Liver (tissue), 8 donors: ENCODE measurements at regions not wholly inside any gene's neighbourhood (a gene's known extent, or its start where the extent isn't known, plus 50 kb on each side); places are given as distances from the start of the nearest gene placed in this dataset.

Experiments
- DNase-seq: peaks from one replicate; pipeline ENCODE4 v3.0.0-alpha.2; 2017; ENCODE audit warnings: low spot score
- H3K27ac ChIP-seq, 2 donors: one replicate each; pipeline ENCODE4 v1.7.0; 2013; ENCODE audit warnings: inconsistent platforms in 2 of 2, low read length in 2 of 2, control low read depth in 1 of 2, low read depth in 1 of 2, mild to moderate bottlenecking in 1 of 2
- H3K27me3 ChIP-seq, 4 donors: one replicate each; pipeline versions ENCODE4 v1.6.1 to v1.7.0; 2013; ENCODE audit warnings: low read length in 3 of 4, inconsistent platforms in 1 of 4, mild to moderate bottlenecking in 1 of 4, moderate library complexity in 1 of 4; ENCODE audit not compliant: control insufficient read depth in 4 of 4, insufficient read depth in 4 of 4
- H3K36me3 ChIP-seq, 4 donors: one replicate each; pipeline versions ENCODE4 v1.6.1 to v1.7.0; 2013; ENCODE audit warnings: low read length in 3 of 4, mild to moderate bottlenecking in 3 of 4, low read depth in 1 of 4, moderate library complexity in 1 of 4; ENCODE audit not compliant: control insufficient read depth in 4 of 4, insufficient read depth in 3 of 4
- H3K4me1 ChIP-seq, 4 donors: one replicate each; pipeline versions ENCODE4 v1.6.1 to v1.7.0; 2013; ENCODE audit warnings: low read length in 3 of 4, mild to moderate bottlenecking in 3 of 4, moderate library complexity in 1 of 4; ENCODE audit not compliant: control insufficient read depth in 4 of 4, insufficient read depth in 4 of 4
- H3K4me3 ChIP-seq, 3 donors: one replicate each; pipeline versions ENCODE4 v1.6.1 to v1.7.0; 2013; ENCODE audit warnings: low read length in 3 of 3, control low read depth in 1 of 3, low read depth in 1 of 3, mild to moderate bottlenecking in 1 of 3
- H3K9ac ChIP-seq, 2 donors: one replicate each; pipeline ENCODE4 v1.7.0; 2013; ENCODE audit warnings: low read length in 2 of 2, mild to moderate bottlenecking in 2 of 2, moderate library complexity in 2 of 2, control low read depth in 1 of 2, low read depth in 1 of 2
- H3K9me3 ChIP-seq, 4 donors: one replicate each; pipeline versions ENCODE4 v1.6.1 to v1.7.0; 2013; ENCODE audit warnings: low read length in 3 of 4; ENCODE audit not compliant: control insufficient read depth in 4 of 4
- ATF3 ChIP-seq: IDR thresholded peaks from 2 replicates; pipeline ENCODE4 v1.6.1; 2016; ENCODE audit warnings: antibody characterized with exemption
- CTCF ChIP-seq: fragments of 150-350 bp; IDR thresholded peaks from 2 replicates; pipeline ENCODE4 v1.5.1; 2017; ENCODE audit warnings: improper control_type of control experiment, low read depth, low read length; ENCODE audit not compliant: missing input control
- EGR1 ChIP-seq, 2 donors: IDR thresholded peaks; 2 replicates each; pipeline ENCODE4 v1.6.1; 2016 to 2018; ENCODE audit warnings: antibody characterized with exemption in 2 of 2, low read depth in 2 of 2
- FOXA1 ChIP-seq: IDR thresholded peaks from 2 replicates; pipeline ENCODE4 v1.6.1; 2016; ENCODE audit warnings: antibody characterized with exemption
- FOXA2 ChIP-seq: IDR thresholded peaks from 2 replicates; pipeline ENCODE4 v1.6.1; 2016; ENCODE audit warnings: antibody characterized with exemption
- GABPA ChIP-seq, 2 donors: IDR thresholded peaks in 1 of 2; conservative IDR thresholded peaks in 1 of 2; 2 replicates each; pipeline ENCODE4 v1.6.1; 2016; ENCODE audit warnings: antibody characterized with exemption in 2 of 2, mild to moderate bottlenecking in 1 of 2, moderate library complexity in 1 of 2
- HNF4A ChIP-seq, 2 donors: conservative IDR thresholded peaks; 2 replicates each; pipeline ENCODE4 v1.6.1; 2016; ENCODE audit warnings: antibody characterized with exemption in 2 of 2, mild to moderate bottlenecking in 2 of 2
- JUND ChIP-seq, 2 donors: IDR thresholded peaks; 2 replicates each; pipeline ENCODE4 v1.6.1; 2016; ENCODE audit warnings: antibody characterized with exemption in 2 of 2
- MAX ChIP-seq: IDR thresholded peaks from 2 replicates; pipeline ENCODE4 v1.6.1; 2016; ENCODE audit warnings: antibody characterized with exemption
- NR2F2 ChIP-seq: IDR thresholded peaks from 2 replicates; pipeline ENCODE4 v1.6.1; 2016; ENCODE audit warnings: antibody characterized with exemption
- REST ChIP-seq: IDR thresholded peaks from 2 replicates; pipeline ENCODE4 v1.6.1; 2016; ENCODE audit warnings: antibody characterized with exemption, mild to moderate bottlenecking
- RXRA ChIP-seq, 2 donors: IDR thresholded peaks; 2 replicates each; pipeline ENCODE4 v1.6.1; 2017 to 2018; ENCODE audit warnings: antibody characterized with exemption in 2 of 2, mild to moderate bottlenecking in 1 of 2
- SP1 ChIP-seq: IDR thresholded peaks from 2 replicates; pipeline ENCODE4 v1.6.1; 2018; ENCODE audit warnings: antibody characterized with exemption, mild to moderate bottlenecking
- TAF1 ChIP-seq: conservative IDR thresholded peaks from 2 replicates; pipeline ENCODE4 v1.6.1; 2016; ENCODE audit warnings: antibody characterized with exemption, mild to moderate bottlenecking
- YY1 ChIP-seq: IDR thresholded peaks from 2 replicates; pipeline ENCODE4 v1.6.1; 2016; ENCODE audit warnings: antibody characterized with exemption, mild to moderate bottlenecking
- ZBTB33 ChIP-seq: IDR thresholded peaks from 2 replicates; pipeline ENCODE4 v1.6.1; 2016; ENCODE audit warnings: antibody characterized with exemption
- WGBS: extraction: QIAGEN DNeasy Blood & Tissue Kit; methylation state at CpG from one replicate; pipeline ENCODE4 v1.1.7; 2013; 5-methylcytosine and 5-hydroxymethylcytosine counted together
- donor health status: healthy.
- donor health status: healthy.
- donor health status: healthy.
- donor health status: healthy.
- donor health status: healthy.

- H3K9ac ChIP-seq = no peak overlapping the region
- H3K9me3 ChIP-seq = no peaks in the 10 kb centered on the region
- TF ChIP-seq SP1 (no peak), ZBTB33 (no peak), JUND (IDR thresholded peaks at IDR 0.05) (no peak), FOXA2 (no peak), HNF4A (conservative IDR thresholded peaks at IDR 0.05) (no peak), YY1 (no peak), ATF3 (no peak), RXRA (IDR thresholded peaks at IDR 0.05) (no peak), TAF1 (no peak), NR2F2 (no peak)
- WGBS = 83% methylated on average over 1 of the region's 1 CpG
- no peak overlapping the region for H3K4me3 ChIP-seq
- H3K27ac ChIP-seq = no peak overlapping the region
- H3K4me1 ChIP-seq = no peaks in the 10 kb centered on the region
- DNase-seq = no peak
- no peaks in the 10 kb centered on the region for H3K36me3 ChIP-seq
- no peaks in the 10 kb centered on the region for H3K27me3 ChIP-seq
Measured at GRCh38 chr10:106304056-106304455, 860.5 kb downstream of the SORCS1 start.

GRCh38 chr10:106302961-106303360, 861.5 kb downstream of the SORCS1 start:
- Histone ChIP-seq H3K9ac (no peak overlapping the region), H3K9me3 (no peaks in the 10 kb centered on the region), H3K27ac (no peak overlapping the region), H3K27me3 (no peaks in the 10 kb centered on the region), H3K4me1 (no peaks in the 10 kb centered on the region), H3K4me3 (no peak overlapping the region), H3K36me3 (no peaks in the 10 kb centered on the region)
- no peak for DNase-seq
- 63% methylated on average over 4 of the region's 4 CpGs for WGBS
- TF ChIP-seq ATF3 (no peak), RXRA (IDR thresholded peaks at IDR 0.05) (no peak), EGR1 (IDR thresholded peaks at IDR 0.05; ENCODE audit: low read depth in 2 of 2) (no peak), CTCF (no peak), MAX (no peak), JUND (IDR thresholded peaks at IDR 0.05) (no peak), NR2F2 (no peak), SP1 (no peak), FOXA1 (no peak), REST (no peak), HNF4A (conservative IDR thresholded peaks at IDR 0.05) (no peak), ZBTB33 (no peak), YY1 (no peak), GABPA (IDR thresholded peaks at IDR 0.05 in 1 of 2, conservative IDR thresholded peaks at IDR 0.05 in 1 of 2) (no peak)
